Caco-2 (cell line): ENCODE measurements at regions not wholly inside any gene's neighbourhood (a gene's known extent, or its start where the extent isn't known, plus 50 kb on each side); places are given as distances from the start of the nearest gene placed in this dataset.

ENCODE experiments used
- BruUV-seq: library from RNA; stranded (reverse); fragments of 400-500 nt; replicated peaks from 2 replicates; lab custom pipeline; 2021; lab: Mats Ljungman, UMichigan
- CTCF ChIA-PET: fragments of 300-600 bp; sonication (Branson Sonifier 250); formaldehyde crosslinking; loops from one replicate; lab custom pipeline; 2022; ENCODE audit warnings: antibody characterized with exemption; lab: Charles Lee
- POLR2A ChIA-PET: fragments of 300-600 bp; sonication (Branson Sonifier 250); formaldehyde crosslinking; loops from one replicate; lab custom pipeline; 2022; ENCODE audit warnings: antibody characterized with exemption; lab: Charles Lee
- DNase-seq, 2 experiments: peaks; one replicate each; pipeline versions ENCODE4 v3.0.0 to v3.0.0-alpha.2; 2020 to 2022
- H3K27me3 ChIP-seq: replicated peaks from 2 replicates; pipeline ENCODE4 v1.6.0; 2011; ENCODE audit warnings: low read length; ENCODE audit not compliant: control insufficient read depth, insufficient read depth
- H3K36me3 ChIP-seq: 2 replicates; pipeline ENCODE4 v1.5.1; 2011; ENCODE audit warnings: low read length; ENCODE audit not compliant: control insufficient read depth, insufficient read depth
- H3K4me1 ChIP-seq: fragments of 250-450 bp; sonication (Bioruptor Pico); 2 replicates; pipeline ENCODE4 v1.5.1; 2020; ENCODE audit warnings: mild to moderate bottlenecking
- H3K4me3 ChIP-seq: 2 replicates; pipeline ENCODE4 v1.5.1; 2011; ENCODE audit warnings: low read depth, mild to moderate bottlenecking, control low read depth, low read length
- H3K9me3 ChIP-seq: fragments of 250-450 bp; sonication (Bioruptor Pico); 2 replicates; pipeline ENCODE4 v1.5.1; 2020; ENCODE audit warnings: mild to moderate bottlenecking, moderate library complexity
- H3K27ac Mint-ChIP-seq: one replicate; pipeline ENCODE4 v1.8.0; 2022; ENCODE audit warnings: mixed read lengths; ENCODE audit not compliant: unreplicated experiment
- H3K27me3 Mint-ChIP-seq: one replicate; pipeline ENCODE4 v1.8.0; 2022; ENCODE audit warnings: mixed read lengths; ENCODE audit not compliant: insufficient read depth, unreplicated experiment
- H3K36me3 Mint-ChIP-seq: one replicate; pipeline ENCODE4 v1.8.0; 2022; ENCODE audit warnings: mild to moderate bottlenecking, mixed read lengths; ENCODE audit not compliant: insufficient read depth, unreplicated experiment
- H3K4me1 Mint-ChIP-seq: one replicate; pipeline ENCODE4 v1.8.0; 2022; ENCODE audit warnings: low read depth, mixed read lengths; ENCODE audit not compliant: unreplicated experiment
- H3K4me3 Mint-ChIP-seq: one replicate; pipeline ENCODE4 v1.8.0; 2022; ENCODE audit warnings: mild to moderate bottlenecking, moderate library complexity, mixed read lengths; ENCODE audit not compliant: unreplicated experiment
- H3K9me3 Mint-ChIP-seq: one replicate; pipeline ENCODE4 v1.8.0; 2022; ENCODE audit warnings: mixed read lengths; ENCODE audit not compliant: unreplicated experiment
- CTCF ChIP-seq, 2 experiments: fragments of 200-600 bp in 1 of 2; IDR thresholded peaks; 1 replicate in 1 of 2; 2 replicates in 1 of 2; pipeline versions ENCODE4 v1.5.1 to v1.8.0; 2011 to 2022; ENCODE audit warnings: antibody characterized with exemption in 1 of 2, control low read depth in 1 of 2, inconsistent platforms in 1 of 2, low read depth in 1 of 2, low read length in 1 of 2, mild to moderate bottlenecking in 1 of 2, moderate library complexity in 1 of 2; ENCODE audit not compliant: insufficient read depth in 1 of 2, severe bottlenecking in 1 of 2, unreplicated experiment in 1 of 2
- intact Hi-C: fragments of 100-400 bp; cut with micrococcal nuclease; formaldehyde crosslinking; loops from one replicate; pipeline ENCODE4 v1.10.0; 2022; ENCODE audit not compliant: unreplicated experiment

GRCh38 chr15:87660251-87661129 is 596.0 kb downstream of the NTRK3 start:
- Histone ChIP-seq H3K4me3 (no peak overlapping the region), H3K36me3 (no peaks in the 10 kb centered on the region), H3K4me1 (no peaks in the 10 kb centered on the region; the same call in 1 of the 2 replicates), H3K9me3 (0 out of 2 replicates have a peak, but pooled peaks cover 4% of the 10 kb centered on the region), H3K27me3 (no peaks in the 10 kb centered on the region)
- Mint-ChIP-seq H3K4me1 (peaks cover 5% of the 10 kb centered on the region), H3K4me3 (no peak overlapping the region), H3K27ac (no peak overlapping the region), H3K36me3 (no peaks in the 10 kb centered on the region), H3K27me3 (no peaks in the 10 kb centered on the region), H3K9me3 (no peaks in the 10 kb centered on the region)
- ChIA-PET CTCF (no interaction called here), POLR2A (no interaction called here)
- TF ChIP-seq CTCF (IDR thresholded peaks at IDR 0.05; ENCODE audit: insufficient read depth in 1 of 2, low read depth in 1 of 2, low read length in 1 of 2, severe bottlenecking in 1 of 2, unreplicated experiment in 1 of 2), result no peak
- intact Hi-C loops, result no loop called here
- no TSS peak for BruUV-seq
- no peak for DNase-seq

GRCh38 chr15:87656372-87656771 is 600.2 kb downstream of the NTRK3 start:
- Histone ChIP-seq H3K27me3 (no peaks in the 10 kb centered on the region), H3K4me1 (no peaks in the 10 kb centered on the region; the same call in 1 of the 2 replicates), H3K9me3 (no peaks in the 10 kb centered on the region), H3K4me3 (no peak overlapping the region), H3K36me3 (no peaks in the 10 kb centered on the region)
- Mint-ChIP-seq H3K36me3 (no peaks in the 10 kb centered on the region), H3K27ac (no peak overlapping the region), H3K9me3 (no peaks in the 10 kb centered on the region), H3K27me3 (no peaks in the 10 kb centered on the region), H3K4me3 (no peak overlapping the region), H3K4me1 (peaks cover 5% of the 10 kb centered on the region)
- no TSS peak for BruUV-seq
- no peak for TF ChIP-seq CTCF (IDR thresholded peaks at IDR 0.05; ENCODE audit: insufficient read depth in 1 of 2, low read depth in 1 of 2, low read length in 1 of 2, severe bottlenecking in 1 of 2, unreplicated experiment in 1 of 2)
- intact Hi-C loops, result no loop called here
- CTCF ChIA-PET, result no interaction called here
- DNase-seq, result no peak
- POLR2A ChIA-PET, result no interaction called here

GRCh38 chr15:87653646-87654045 is 602.9 kb downstream of the NTRK3 start:
- Mint-ChIP-seq H3K4me3 (no peak overlapping the region), H3K27me3 (no peaks in the 10 kb centered on the region), H3K9me3 (no peaks in the 10 kb centered on the region), H3K27ac (no peak overlapping the region), H3K4me1 (peaks cover 12% of the 10 kb centered on the region), H3K36me3 (no peaks in the 10 kb centered on the region)
- H3K4me1 ChIP-seq, result peaks cover 7% of the 10 kb centered on the region
- POLR2A ChIA-PET, result no interaction called here
- intact Hi-C loops, result no loop called here
- TF ChIP-seq CTCF (IDR thresholded peaks at IDR 0.05; ENCODE audit: insufficient read depth in 1 of 2, low read depth in 1 of 2, low read length in 1 of 2, severe bottlenecking in 1 of 2, unreplicated experiment in 1 of 2), result no peak
- DNase-seq, result no peak
- no peak overlapping the region for H3K4me3 ChIP-seq
- CTCF ChIA-PET, result no interaction called here
- BruUV-seq, result no TSS peak
- no peaks in the 10 kb centered on the region for H3K36me3 ChIP-seq
- H3K9me3 ChIP-seq, result no peaks in the 10 kb centered on the region
- H3K27me3 ChIP-seq, result no peaks in the 10 kb centered on the region
